Hindlimb muscle (tissue), 1 donor: ENCODE measurements at regions not wholly inside any gene's neighbourhood (a gene's known extent, or its start where the extent isn't known, plus 50 kb on each side); places are given as distances from the start of the nearest gene placed in this dataset.

Source experiments
- DNase-seq: peaks from one replicate; pipeline ENCODE4 v3.0.0-alpha.2; 2013

GRCh38 chr12:3987571-3987970 lies 114.4 kb upstream of the PARP11 start:
- DNase-seq: no peak

GRCh38 chr12:3980504-3981272 lies 107.5 kb upstream of the PARP11 start:
- no peak for DNase-seq

GRCh38 chr12:3977621-3978020 lies 104.4 kb upstream of the PARP11 start:
- no peak for DNase-seq

- DNase-seq: no peak
Measured at GRCh38 chr12:3976351-3976938, 103.2 kb upstream of the PARP11 start.

- no peak for DNase-seq
Measured at GRCh38 chr12:3975652-3976051, 102.5 kb upstream of the PARP11 start.

GRCh38 chr12:3974883-3975282 lies 101.7 kb upstream of the PARP11 start:
- no peak for DNase-seq

GRCh38 chr12:3973973-3974644 lies 100.9 kb upstream of the PARP11 start:
- no peak for DNase-seq

GRCh38 chr12:3973269-3973884 lies 100.2 kb upstream of the PARP11 start:
- DNase-seq: no peak

- DNase-seq: no peak
Measured at GRCh38 chr12:3972576-3972975, 99.4 kb upstream of the PARP11 start.

GRCh38 chr12:3968523-3968922 lies 95.3 kb upstream of the PARP11 start:
- no peak for DNase-seq

GRCh38 chr12:3967556-3968160 lies 94.5 kb upstream of the PARP11 start:
- DNase-seq: no peak

GRCh38 chr12:3966376-3966775 lies 93.2 kb upstream of the PARP11 start:
- DNase-seq: no peak

GRCh38 chr12:3965046-3965445 lies 91.8 kb upstream of the PARP11 start:
- no peak for DNase-seq

GRCh38 chr12:3964439-3964838 lies 91.2 kb upstream of the PARP11 start:
- DNase-seq: peak; percentile 26

GRCh38 chr12:3962631-3963483 lies 89.7 kb upstream of the PARP11 start:
- DNase-seq: no peak

GRCh38 chr12:3961591-3961990 lies 88.4 kb upstream of the PARP11 start:
- no peak for DNase-seq

- DNase-seq: no peak
Measured at GRCh38 chr12:3959799-3960560, 86.8 kb upstream of the PARP11 start.

- no peak for DNase-seq
Measured at GRCh38 chr12:3958534-3958933, 85.3 kb upstream of the PARP11 start.

- DNase-seq: no peak
Measured at GRCh38 chr12:3951380-3952135, 78.4 kb upstream of the PARP11 start.

GRCh38 chr12:3950714-3951320 lies 77.6 kb upstream of the PARP11 start:
- DNase-seq: no peak
